Progenitor cell of endocrine pancreas (in vitro differentiated cells): ENCODE measurements at regions not wholly inside any gene's neighbourhood (a gene's known extent, or its start where the extent isn't known, plus 50 kb on each side); places are given as distances from the start of the nearest gene placed in this dataset.
A peak's percentile ranks its signal among the peaks of the same experiment; 100 is the strongest.

Source experiments
- DNase-seq: peaks from one replicate; pipeline ENCODE4 v3.0.0; 2021; ENCODE audit warnings: low spot score; ENCODE audit not compliant: unreplicated experiment
- H3K27ac Mint-ChIP-seq: 2 replicates; pipeline ENCODE4 v1.8.0; 2021; ENCODE audit warnings: mild to moderate bottlenecking, moderate library complexity, mixed read lengths
- H3K27me3 Mint-ChIP-seq: 2 replicates; pipeline ENCODE4 v1.8.0; 2021; ENCODE audit warnings: mixed read lengths
- H3K36me3 Mint-ChIP-seq: 2 replicates; pipeline ENCODE4 v1.8.0; 2022; ENCODE audit warnings: mixed read lengths; ENCODE audit not compliant: insufficient read depth
- H3K4me1 Mint-ChIP-seq: 2 replicates; pipeline ENCODE4 v1.8.0; 2021; ENCODE audit warnings: low read depth, mixed read lengths
- H3K4me3 Mint-ChIP-seq: 2 replicates; pipeline ENCODE4 v1.8.0; 2021; ENCODE audit warnings: low read depth, mild to moderate bottlenecking, moderate library complexity, mixed read lengths
- H3K9me3 Mint-ChIP-seq: 2 replicates; pipeline ENCODE4 v1.8.0; 2021; ENCODE audit warnings: low read depth, mixed read lengths
- CTCF ChIP-seq: fragments of 200-600 bp; sonication (generic); IDR thresholded peaks from one replicate; pipeline ENCODE4 v1.5.0; 2021; ENCODE audit warnings: antibody characterized with exemption, mild to moderate bottlenecking; ENCODE audit not compliant: unreplicated experiment

GRCh38 chr13:80957019-80957655, 616.2 kb upstream of the SPRY2 start:
- Mint-ChIP-seq H3K9me3 (peaks cover 9% of the 10 kb centered on the region), H3K4me1 (peaks cover 6% of the 10 kb centered on the region), H3K4me3 (no peak overlapping the region), H3K27ac (no peak overlapping the region), H3K27me3 (no peaks in the 10 kb centered on the region), H3K36me3 (peaks cover 2% of the 10 kb centered on the region)
- TF ChIP-seq CTCF: no peak
- DNase-seq: no peak

- Mint-ChIP-seq H3K36me3 (peaks cover 2% of the 10 kb centered on the region), H3K27ac (no peak overlapping the region), H3K27me3 (no peaks in the 10 kb centered on the region), H3K4me3 (no peak overlapping the region), H3K4me1 (peaks cover 7% of the 10 kb centered on the region), H3K9me3 (peaks cover 6% of the 10 kb centered on the region)
- no peak for TF ChIP-seq CTCF
- DNase-seq: no peak
Observed at GRCh38 chr13:80955501-80955900, 614.6 kb upstream of the SPRY2 start.

GRCh38 chr13:80952158-80952557, 611.2 kb upstream of the SPRY2 start:
- DNase-seq: no peak
- no peak overlapping the region for H3K27ac Mint-ChIP-seq
- H3K9me3 Mint-ChIP-seq: peaks cover 11% of the 10 kb centered on the region
- H3K36me3 Mint-ChIP-seq: peaks cover 6% of the 10 kb centered on the region
- H3K27me3 Mint-ChIP-seq: no peaks in the 10 kb centered on the region
- peaks cover 10% of the 10 kb centered on the region for H3K4me1 Mint-ChIP-seq
- no peak for TF ChIP-seq CTCF
- H3K4me3 Mint-ChIP-seq: no peak overlapping the region

- Mint-ChIP-seq H3K27me3 (no peaks in the 10 kb centered on the region), H3K9me3 (peaks cover 14% of the 10 kb centered on the region), H3K4me1 (peaks cover 18% of the 10 kb centered on the region)
Observed at GRCh38 chr13:80946008-80946802, 605.3 kb upstream of the SPRY2 start.

GRCh38 chr13:80945328-80945727, 604.4 kb upstream of the SPRY2 start:
- no peak overlapping the region for H3K4me3 Mint-ChIP-seq
- peaks cover 7% of the 10 kb centered on the region for H3K36me3 Mint-ChIP-seq
- peaks cover 16% of the 10 kb centered on the region for H3K4me1 Mint-ChIP-seq
- DNase-seq: peak; percentile 29
- TF ChIP-seq CTCF: no peak
- peaks cover 15% of the 10 kb centered on the region for H3K9me3 Mint-ChIP-seq
- no peaks in the 10 kb centered on the region for H3K27me3 Mint-ChIP-seq
- peak overlapping the region; percentile 69 for H3K27ac Mint-ChIP-seq

More at GRCh38 chr13:80946008-80946802, 605.3 kb upstream of the SPRY2 start:
- no peak for DNase-seq
- Mint-ChIP-seq H3K4me3 (no peak overlapping the region), H3K27ac (no peak overlapping the region), H3K36me3 (peaks cover 8% of the 10 kb centered on the region)
- no peak for TF ChIP-seq CTCF
